GM21717 (cell line): ENCODE measurements at regions not wholly inside any gene's neighbourhood (a gene's known extent, or its start where the extent isn't known, plus 50 kb on each side); places are given as distances from the start of the nearest gene placed in this dataset.

Source experiments
- ATAC-seq: cut with Tn5 transposase; IDR thresholded peaks from one replicate; pipeline ENCODE4 v1.9.1; 2021; ENCODE audit warnings: mild to moderate bottlenecking, moderate library complexity; ENCODE audit not compliant: unreplicated experiment

DNA sequence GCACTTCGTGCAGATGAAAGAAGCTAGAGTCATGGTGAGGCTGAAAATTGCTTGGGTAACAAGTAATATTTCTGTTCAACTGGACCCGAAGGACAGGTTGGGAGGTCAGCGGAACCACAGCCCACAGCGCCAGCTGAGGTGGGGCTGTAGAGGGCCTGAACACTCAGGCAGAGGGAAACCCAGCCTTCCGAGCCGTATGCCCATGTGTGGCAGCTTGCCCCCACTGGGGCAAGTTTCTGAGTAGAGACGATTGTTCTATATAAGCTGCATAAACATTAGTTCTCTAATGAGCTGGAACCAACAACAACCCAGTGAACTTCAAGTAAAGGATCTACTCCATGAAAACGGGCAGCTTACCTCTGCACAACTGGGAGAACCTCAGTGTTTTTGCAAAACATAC, 58.4 kb upstream of the TNS3 start:
- no peak for ATAC-seq

DNA sequence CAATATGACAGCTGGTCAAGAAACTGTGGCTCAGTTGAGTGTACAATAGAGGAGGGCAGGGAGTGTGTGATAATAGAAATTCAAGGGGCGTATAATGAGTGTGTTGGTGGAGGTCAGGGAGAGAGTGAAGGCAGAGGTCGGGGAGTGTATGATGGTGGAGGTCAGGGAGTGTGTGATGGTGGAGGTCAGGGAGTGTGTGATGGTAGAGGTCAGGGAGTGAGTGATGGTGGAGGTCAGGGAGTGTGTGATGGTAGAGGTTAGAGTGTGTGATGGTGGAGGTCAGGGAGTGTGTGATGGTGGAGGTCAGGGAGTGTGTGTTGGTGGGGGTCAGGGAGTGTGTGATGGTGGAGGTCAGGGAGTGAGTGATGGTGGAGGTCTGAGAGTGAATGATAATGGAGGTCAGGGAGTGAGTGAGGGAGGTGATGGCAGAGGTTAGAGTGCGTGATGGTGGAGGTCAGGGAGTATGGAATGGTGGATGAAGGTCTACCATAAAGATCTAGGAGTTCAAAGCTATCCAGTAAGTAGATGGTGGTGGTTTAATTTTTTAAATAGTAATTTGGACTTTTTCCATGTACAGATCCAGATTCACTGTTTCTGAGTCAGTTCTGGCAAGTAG, 57.7 kb upstream of the TNS3 start:
- ATAC-seq: no peak

DNA sequence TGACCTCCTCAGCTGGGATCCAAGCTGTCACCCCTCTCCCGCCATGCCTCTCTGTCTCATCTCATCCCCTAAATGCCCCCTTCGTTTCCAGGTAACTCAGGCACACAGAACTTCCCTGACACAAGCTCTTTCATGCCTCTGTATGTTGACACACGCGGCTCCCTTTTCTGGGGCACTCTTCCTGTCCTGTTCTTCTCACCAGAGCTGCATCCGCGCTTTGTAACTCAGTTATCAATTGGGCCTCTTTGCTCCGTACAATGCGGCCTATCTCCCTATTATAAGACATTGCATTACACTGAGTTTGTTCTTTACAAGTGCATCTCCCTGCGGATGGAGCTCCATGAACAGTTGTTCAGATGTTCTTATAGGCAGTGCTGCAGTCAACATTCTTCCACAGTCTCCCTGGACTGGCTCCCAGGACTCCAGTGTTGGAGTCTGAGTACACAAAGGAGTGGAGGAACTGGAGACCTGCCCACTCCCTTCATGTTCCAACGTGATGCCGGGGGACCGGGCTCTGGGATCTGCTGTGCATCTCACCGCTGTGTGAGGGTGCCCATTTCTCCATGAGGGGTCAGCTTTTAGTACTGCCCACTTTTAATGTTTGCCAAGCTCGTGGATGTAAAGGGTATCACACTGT, 56.9 kb upstream of the TNS3 start:
- ATAC-seq: no peak

DNA sequence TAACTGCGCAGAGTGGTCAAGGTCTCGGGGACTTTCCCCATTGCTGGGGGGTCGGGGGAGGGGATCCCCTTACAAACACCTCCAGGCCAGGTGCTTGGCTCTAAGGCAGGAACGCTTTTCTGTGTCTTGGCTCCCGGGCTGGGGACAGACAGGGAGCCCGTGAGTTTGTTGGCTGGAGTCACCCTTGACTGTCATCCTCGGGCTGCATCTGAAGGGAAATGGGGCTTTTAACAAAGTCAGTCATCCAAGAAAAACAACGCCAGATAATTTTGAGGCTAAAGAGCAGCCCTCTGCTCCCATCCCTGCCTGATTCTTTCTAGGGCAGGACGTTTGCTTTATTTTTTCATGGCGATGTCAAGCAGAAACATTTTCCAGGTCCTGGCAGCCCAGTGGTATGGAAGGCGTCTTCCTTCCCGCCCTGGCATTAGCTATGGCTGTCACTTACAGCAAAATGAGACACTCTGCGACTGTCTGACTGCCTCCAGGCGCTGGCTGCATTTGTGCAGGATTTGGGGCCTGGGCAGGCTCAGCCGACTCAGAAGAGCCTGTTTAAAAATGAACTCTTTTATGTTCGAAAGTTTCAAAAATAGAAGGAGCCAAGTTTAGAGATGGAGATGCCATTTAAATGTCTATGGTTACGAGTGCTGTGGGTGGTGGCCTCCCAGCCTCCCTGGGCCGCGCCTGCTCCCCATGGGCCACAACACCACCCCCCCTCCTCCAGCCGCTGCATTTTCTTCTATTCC, 54.7 kb upstream of the TNS3 start:
- no peak for ATAC-seq

DNA sequence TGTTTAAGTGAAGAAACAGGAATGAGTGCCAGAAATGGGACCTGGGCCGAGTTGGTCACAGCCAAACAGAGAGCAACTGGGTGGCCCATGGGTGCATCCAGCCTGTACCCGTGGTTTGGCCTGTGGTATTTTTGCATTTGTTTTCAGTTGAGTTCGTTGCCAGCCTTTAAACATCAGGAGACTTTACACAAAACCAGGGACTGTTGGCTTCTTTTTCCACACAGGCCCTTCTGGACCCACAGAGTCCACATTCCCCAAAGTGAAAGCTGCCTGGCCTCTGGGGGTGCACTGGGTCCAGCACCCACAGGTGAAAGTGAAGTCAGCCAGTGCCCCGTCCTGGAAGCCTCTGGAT, 54.1 kb upstream of the TNS3 start:
- no peak for ATAC-seq

DNA sequence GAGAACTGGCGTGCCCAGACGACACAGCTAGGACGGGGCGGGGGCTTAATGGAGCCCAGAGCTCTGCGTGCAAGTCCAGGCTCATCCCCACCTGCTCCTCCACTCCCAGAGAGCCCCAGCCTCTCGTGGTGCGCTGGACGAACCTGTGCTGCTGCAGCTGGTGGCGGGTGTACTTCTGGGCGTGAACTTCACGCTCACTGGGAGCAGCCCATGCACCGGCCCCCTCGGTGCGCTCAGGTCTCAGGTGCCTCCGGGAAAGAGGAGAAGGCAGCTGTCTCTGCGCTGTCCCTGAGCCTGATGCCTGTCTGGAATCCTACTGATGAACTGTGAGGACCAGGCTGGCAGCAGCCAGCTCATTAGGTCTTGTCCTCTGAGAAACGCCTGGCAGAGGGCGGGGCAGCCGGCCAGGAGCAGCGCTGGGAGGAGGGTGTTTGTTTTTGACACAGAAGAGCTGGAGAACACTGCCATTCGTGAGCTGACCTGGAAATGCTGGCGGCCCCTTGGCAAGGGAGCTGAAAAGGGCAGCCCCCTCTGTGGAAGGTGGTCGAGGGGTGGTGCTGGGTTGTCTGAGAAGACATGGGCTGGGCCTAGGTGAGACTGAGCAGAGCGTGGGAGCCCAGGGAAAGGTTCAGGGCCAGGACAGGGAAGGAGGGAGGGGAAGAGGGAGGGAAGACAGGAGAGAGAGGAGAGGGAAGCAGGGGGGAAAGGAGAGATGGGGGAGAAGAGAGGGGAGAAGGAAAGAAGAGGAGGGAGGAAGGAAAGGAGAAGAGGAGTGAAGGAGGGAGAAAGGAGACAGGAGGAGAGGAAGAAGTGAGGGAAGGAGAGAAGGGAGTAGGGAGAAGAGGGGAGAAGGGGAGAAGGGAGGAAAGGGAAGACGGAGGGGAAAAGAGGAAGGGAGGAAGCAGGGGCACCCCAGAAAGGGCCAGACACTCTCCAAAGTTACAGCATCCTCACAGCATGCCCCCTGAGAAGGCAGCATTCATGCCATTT, 53.5 kb upstream of the TNS3 start:
- no peak for ATAC-seq

DNA sequence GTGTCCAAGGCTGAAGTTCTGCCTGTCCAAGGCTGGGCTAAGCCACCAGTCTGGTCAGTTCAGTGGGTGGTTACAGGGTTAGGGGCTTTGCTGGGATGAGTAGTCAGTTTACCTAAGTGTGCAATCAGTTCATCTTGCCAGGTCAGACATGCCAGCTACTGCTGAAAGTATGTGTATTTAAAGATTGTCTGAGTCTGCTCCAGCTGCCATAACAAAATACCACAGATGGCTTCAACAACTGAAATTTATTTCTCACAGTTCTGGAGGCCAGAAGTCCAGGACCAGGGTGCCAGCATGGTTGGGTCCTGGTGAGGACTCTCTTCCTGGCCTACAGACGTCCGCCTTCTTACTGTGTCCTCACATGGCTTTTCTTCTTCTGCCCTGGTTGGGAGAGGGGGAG, 52.4 kb upstream of the TNS3 start:
- no peak for ATAC-seq

DNA sequence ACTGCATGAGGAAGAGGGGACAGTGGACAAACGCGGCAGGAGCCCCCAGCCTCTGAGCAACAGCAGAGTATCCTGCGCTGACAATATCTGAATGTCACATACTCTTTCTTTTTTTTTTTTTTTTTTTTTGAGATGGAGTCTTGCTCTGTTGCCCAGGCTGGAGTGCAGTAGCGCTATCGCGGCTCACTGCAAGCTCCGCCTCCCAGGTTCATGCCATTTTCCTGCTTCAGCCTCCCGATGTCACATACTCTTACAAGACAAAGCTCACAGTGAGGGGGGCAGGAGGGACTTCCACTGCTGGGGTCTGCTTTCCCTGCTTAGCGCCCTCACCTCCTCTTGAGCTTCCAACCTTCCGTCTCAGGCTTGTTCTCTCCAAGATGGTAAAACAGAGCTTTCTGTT, 51.2 kb upstream of the TNS3 start:
- ATAC-seq: no peak
